Kidney capillary endothelial cell (primary cell): ENCODE measurements at regions not wholly inside any gene's neighbourhood (a gene's known extent, or its start where the extent isn't known, plus 50 kb on each side); places are given as distances from the start of the nearest gene placed in this dataset.
"Not testable (repeated sequence)": the region's sequence is repeated elsewhere in the genome, so short reads cannot be mapped to it uniquely, and the experiment has no call there.

Experiments used
- DNase-seq: peaks from one replicate; pipeline ENCODE4 v3.0.0-alpha.2; 2018; ENCODE audit warnings: low spot score

GRCh38 chr18:45342653-45343052 lies 272.6 kb upstream of the SLC14A2 start:
- no peak for DNase-seq

GRCh38 chr18:45343365-45343764 lies 271.9 kb upstream of the SLC14A2 start:
- DNase-seq, result no peak

GRCh38 chr18:45344680-45345079 lies 270.6 kb upstream of the SLC14A2 start:
- DNase-seq, result not testable (repeated sequence)

GRCh38 chr18:45349019-45349418 lies 266.3 kb upstream of the SLC14A2 start:
- DNase-seq, result no peak

- no peak for DNase-seq
Observed at GRCh38 chr18:45349467-45349866, 265.8 kb upstream of the SLC14A2 start.

- DNase-seq, result no peak
Observed at GRCh38 chr18:45350404-45351156, 264.7 kb upstream of the SLC14A2 start.

- no peak for DNase-seq
Observed at GRCh38 chr18:45352874-45353273, 262.4 kb upstream of the SLC14A2 start.

GRCh38 chr18:45353530-45353929 lies 261.7 kb upstream of the SLC14A2 start:
- DNase-seq, result no peak

- no peak for DNase-seq
Observed at GRCh38 chr18:45355944-45356520, 259.2 kb upstream of the SLC14A2 start.

- DNase-seq, result no peak
Observed at GRCh38 chr18:45357686-45358470, 257.4 kb upstream of the SLC14A2 start.

- DNase-seq, result no peak
Observed at GRCh38 chr18:45359275-45360009, 255.8 kb upstream of the SLC14A2 start.

- no peak for DNase-seq
Observed at GRCh38 chr18:45361125-45361851, 254.0 kb upstream of the SLC14A2 start.

GRCh38 chr18:45363196-45363595 lies 252.1 kb upstream of the SLC14A2 start:
- DNase-seq, result no peak

GRCh38 chr18:45365835-45366234 lies 249.4 kb upstream of the SLC14A2 start:
- no peak for DNase-seq

GRCh38 chr18:45370255-45371010 lies 244.8 kb upstream of the SLC14A2 start:
- DNase-seq, result no peak

- DNase-seq, result no peak
Observed at GRCh38 chr18:45373286-45373880, 241.9 kb upstream of the SLC14A2 start.

GRCh38 chr18:45374236-45374635 lies 241.0 kb upstream of the SLC14A2 start:
- DNase-seq, result no peak

GRCh38 chr18:45374878-45375630 lies 240.2 kb upstream of the SLC14A2 start:
- DNase-seq, result no peak

- DNase-seq, result no peak
Observed at GRCh38 chr18:45376193-45376592, 239.1 kb upstream of the SLC14A2 start.

- no peak for DNase-seq
Observed at GRCh38 chr18:45378308-45378707, 237.0 kb upstream of the SLC14A2 start.
